ENCODE measurements at regions not wholly inside any gene's neighbourhood (a gene's known extent, or its start where the extent isn't known, plus 50 kb on each side); places are given as distances from the start of the nearest gene placed in this dataset.
A peak's percentile ranks its signal among the peaks of the same experiment; 100 is the strongest.

- Histone ChIP-seq H3K9me3 (replicated peaks in 1 of 11) (peaks cover 0 to 4% (median 0%) of the 10 kb centered on the region in 11 experiments; a peak in 1 of 22 replicates), H3K9ac (no peak overlapping the region), H3K36me3 (no peaks in the 10 kb centered on the region), H3K27me3 (no peaks in the 10 kb centered on the region), H3K27ac (no peak overlapping the region), H3K4me1 (peaks cover 7 to 14% (median 10%) of the 10 kb centered on the region in 10 experiments; a peak in 19 of 20 replicates), H4K20me1 (no peaks in the 10 kb centered on the region), H3K4me3 (no peak overlapping the region), H3K4me2 (no peak overlapping the region)
- no peak for TF ChIP-seq Cebpa-rat (IDR thresholded peaks at IDR 0.05)
Measured at GRCh38 chr18:55113800-55114199, 154.5 kb upstream of the CCDC68 start.

- Histone ChIP-seq H3K27me3 (no peaks in the 10 kb centered on the region), H3K36me3 (no peaks in the 10 kb centered on the region), H3K4me2 (peak overlapping the region in 2 of 11 experiments; percentile 55 to 76; a peak in 2 of 22 replicates), H3K27ac (no peak overlapping the region), H3K9ac (no peak overlapping the region), H3K4me1 (peaks cover 7 to 14% (median 10%) of the 10 kb centered on the region in 10 experiments; a peak in 19 of 20 replicates), H3K9me3 (replicated peaks in 1 of 11) (peaks cover 0 to 4% (median 0%) of the 10 kb centered on the region in 11 experiments; a peak in 1 of 22 replicates), H3K4me3 (no peak overlapping the region), H4K20me1 (no peaks in the 10 kb centered on the region)
- TF ChIP-seq Cebpa-rat (IDR thresholded peaks at IDR 0.05) = no peak
Measured at GRCh38 chr18:55111271-55111670, 152.0 kb upstream of the CCDC68 start.

GRCh38 chr18:55110436-55110835, 151.2 kb upstream of the CCDC68 start:
- Histone ChIP-seq H3K9ac (no peak overlapping the region), H4K20me1 (no peaks in the 10 kb centered on the region), H3K4me2 (peak overlapping the region; percentile 32 to 76 (median 53); a peak in 21 of 22 replicates), H3K4me3 (no peak overlapping the region), H3K9me3 (replicated peaks in 1 of 11) (peaks cover 0 to 4% (median 0%) of the 10 kb centered on the region in 11 experiments; a peak in 1 of 22 replicates), H3K4me1 (peaks cover 7 to 14% (median 10%) of the 10 kb centered on the region in 10 experiments; a peak in 19 of 20 replicates), H3K36me3 (no peaks in the 10 kb centered on the region), H3K27me3 (no peaks in the 10 kb centered on the region), H3K27ac (no peak overlapping the region; a peak in 1 of 22 replicates)
- TF ChIP-seq Cebpa-rat (IDR thresholded peaks at IDR 0.05) = no peak

GRCh38 chr18:55109818-55110414, 150.7 kb upstream of the CCDC68 start:
- Histone ChIP-seq H3K4me3 (no peak overlapping the region), H3K4me2 (peak overlapping the region; percentile 32 to 76 (median 53); a peak in 20 of 22 replicates), H3K36me3 (no peaks in the 10 kb centered on the region), H3K9me3 (replicated peaks in 1 of 11) (peaks cover 0 to 4% (median 0%) of the 10 kb centered on the region in 11 experiments; a peak in 1 of 22 replicates), H3K27ac (peak overlapping the region in 1 of 11 experiments; percentile 25; a peak in 4 of 22 replicates), H3K9ac (no peak overlapping the region), H3K27me3 (no peaks in the 10 kb centered on the region), H3K4me1 (peaks cover 7 to 14% (median 10%) of the 10 kb centered on the region in 10 experiments; a peak in 19 of 20 replicates), H4K20me1 (no peaks in the 10 kb centered on the region)
- no peak for TF ChIP-seq Cebpa-rat (IDR thresholded peaks at IDR 0.05)

GRCh38 chr18:55106906-55107305, 147.6 kb upstream of the CCDC68 start:
- Histone ChIP-seq H3K4me2 (no peak overlapping the region), H3K9ac (no peak overlapping the region), H4K20me1 (no peaks in the 10 kb centered on the region), H3K36me3 (no peaks in the 10 kb centered on the region), H3K4me1 (peaks cover 7 to 14% (median 10%) of the 10 kb centered on the region in 10 experiments; a peak in 19 of 20 replicates), H3K9me3 (replicated peaks in 1 of 11) (peaks cover 0 to 4% (median 0%) of the 10 kb centered on the region in 11 experiments; a peak in 1 of 22 replicates), H3K4me3 (no peak overlapping the region), H3K27ac (no peak overlapping the region; a peak in 1 of 22 replicates), H3K27me3 (no peaks in the 10 kb centered on the region)
- TF ChIP-seq Cebpa-rat (IDR thresholded peaks at IDR 0.05) = no peak

GRCh38 chr18:55106466-55106865, 147.2 kb upstream of the CCDC68 start:
- Histone ChIP-seq H3K4me3 (no peak overlapping the region), H3K9me3 (replicated peaks in 1 of 11) (peaks cover 0 to 4% (median 0%) of the 10 kb centered on the region in 11 experiments; a peak in 1 of 22 replicates), H3K4me1 (peaks cover 7 to 14% (median 10%) of the 10 kb centered on the region in 10 experiments; a peak in 19 of 20 replicates), H3K27me3 (no peaks in the 10 kb centered on the region), H3K9ac (no peak overlapping the region), H4K20me1 (no peaks in the 10 kb centered on the region), H3K36me3 (no peaks in the 10 kb centered on the region), H3K27ac (no peak overlapping the region; a peak in 1 of 22 replicates), H3K4me2 (no peak overlapping the region; a peak in 1 of 22 replicates)
- TF ChIP-seq Cebpa-rat (IDR thresholded peaks at IDR 0.05) = no peak

- Histone ChIP-seq H3K9ac (no peak overlapping the region), H3K9me3 (replicated peaks in 1 of 11) (no peaks in the 10 kb centered on the region; a peak in 1 of 22 replicates), H3K27ac (no peak overlapping the region), H3K27me3 (no peaks in the 10 kb centered on the region), H4K20me1 (no peaks in the 10 kb centered on the region), H3K36me3 (no peaks in the 10 kb centered on the region), H3K4me1 (peaks cover 6 to 11% (median 10%) of the 10 kb centered on the region in 10 experiments; a peak in 19 of 20 replicates), H3K4me2 (no peak overlapping the region; a peak in 1 of 22 replicates), H3K4me3 (no peak overlapping the region)
- TF ChIP-seq Cebpa-rat (IDR thresholded peaks at IDR 0.05) = no peak
Measured at GRCh38 chr18:55105873-55106272, 146.6 kb upstream of the CCDC68 start.

GRCh38 chr18:55102958-55103456, 143.7 kb upstream of the CCDC68 start:
- no peak for TF ChIP-seq Cebpa-rat (IDR thresholded peaks at IDR 0.05)

GRCh38 chr18:55102501-55102900, 143.2 kb upstream of the CCDC68 start:
- H3K4me2 ChIP-seq = no peak overlapping the region
- H3K4me1 ChIP-seq = peaks cover 0 to 4% (median 0%) of the 10 kb centered on the region in 10 experiments; a peak in 2 of 20 replicates
- no peaks in the 10 kb centered on the region for H4K20me1 ChIP-seq
- no peaks in the 10 kb centered on the region for H3K9me3 ChIP-seq (replicated peaks in 1 of 11)
- no peak overlapping the region for H3K9ac ChIP-seq
- no peaks in the 10 kb centered on the region for H3K36me3 ChIP-seq
- TF ChIP-seq Cebpa-rat (IDR thresholded peaks at IDR 0.05) = no peak
- H3K4me3 ChIP-seq = no peak overlapping the region
- H3K27ac ChIP-seq = no peak overlapping the region
- no peaks in the 10 kb centered on the region for H3K27me3 ChIP-seq

More at GRCh38 chr18:55102958-55103456, 143.7 kb upstream of the CCDC68 start:
- H3K4me1 ChIP-seq = no peaks in the 10 kb centered on the region; a peak in 1 of 20 replicates
- H3K27me3 ChIP-seq = no peaks in the 10 kb centered on the region
- no peak overlapping the region for H3K27ac ChIP-seq
- no peaks in the 10 kb centered on the region for H3K36me3 ChIP-seq
- H4K20me1 ChIP-seq = no peaks in the 10 kb centered on the region
- H3K9ac ChIP-seq = no peak overlapping the region
- H3K4me3 ChIP-seq = no peak overlapping the region
- H3K4me2 ChIP-seq = no peak overlapping the region
- H3K9me3 ChIP-seq (replicated peaks in 1 of 11) = no peaks in the 10 kb centered on the region

All from BLaER1 treated with 17β-estradiol and CSF1 and Interleukin-3, amounts not matched to agents 10 nM and 100 nM (cell line).